ENCODE measurements at regions not wholly inside any gene's neighbourhood (a gene's known extent, or its start where the extent isn't known, plus 50 kb on each side); places are given as distances from the start of the nearest gene placed in this dataset.

DNA sequence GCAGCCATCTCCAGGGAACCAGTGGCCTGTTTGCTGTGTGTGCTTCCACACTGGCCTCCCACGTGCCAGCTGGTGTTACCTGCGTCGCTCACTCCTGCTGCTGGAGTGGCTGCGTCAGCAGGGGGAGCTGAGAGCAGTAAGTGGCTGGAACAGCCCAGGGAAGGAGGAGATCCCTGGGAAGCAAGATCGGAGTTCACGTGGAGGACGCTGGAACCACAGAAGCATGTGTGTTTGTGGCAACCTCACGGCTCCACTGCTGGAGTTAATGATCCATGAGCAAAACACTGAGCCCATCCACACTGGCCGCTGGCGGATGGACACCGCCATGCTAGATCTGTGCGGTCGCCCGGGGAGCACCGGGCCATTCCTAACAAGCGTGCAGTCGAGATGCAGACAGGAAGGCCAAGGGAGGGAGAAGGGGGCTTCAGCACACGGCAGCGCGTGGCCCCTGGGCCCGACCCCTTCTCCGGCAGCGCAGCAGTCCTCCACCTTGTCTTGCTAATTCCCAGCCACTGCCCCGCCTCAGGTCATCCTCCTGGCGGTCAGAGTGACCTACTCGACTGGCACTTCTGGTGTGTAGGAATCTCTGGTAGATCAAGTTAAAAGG is 68.5 kb upstream of the EEPD1 start (continued):
- TF ChIP-seq, protein P1, sequence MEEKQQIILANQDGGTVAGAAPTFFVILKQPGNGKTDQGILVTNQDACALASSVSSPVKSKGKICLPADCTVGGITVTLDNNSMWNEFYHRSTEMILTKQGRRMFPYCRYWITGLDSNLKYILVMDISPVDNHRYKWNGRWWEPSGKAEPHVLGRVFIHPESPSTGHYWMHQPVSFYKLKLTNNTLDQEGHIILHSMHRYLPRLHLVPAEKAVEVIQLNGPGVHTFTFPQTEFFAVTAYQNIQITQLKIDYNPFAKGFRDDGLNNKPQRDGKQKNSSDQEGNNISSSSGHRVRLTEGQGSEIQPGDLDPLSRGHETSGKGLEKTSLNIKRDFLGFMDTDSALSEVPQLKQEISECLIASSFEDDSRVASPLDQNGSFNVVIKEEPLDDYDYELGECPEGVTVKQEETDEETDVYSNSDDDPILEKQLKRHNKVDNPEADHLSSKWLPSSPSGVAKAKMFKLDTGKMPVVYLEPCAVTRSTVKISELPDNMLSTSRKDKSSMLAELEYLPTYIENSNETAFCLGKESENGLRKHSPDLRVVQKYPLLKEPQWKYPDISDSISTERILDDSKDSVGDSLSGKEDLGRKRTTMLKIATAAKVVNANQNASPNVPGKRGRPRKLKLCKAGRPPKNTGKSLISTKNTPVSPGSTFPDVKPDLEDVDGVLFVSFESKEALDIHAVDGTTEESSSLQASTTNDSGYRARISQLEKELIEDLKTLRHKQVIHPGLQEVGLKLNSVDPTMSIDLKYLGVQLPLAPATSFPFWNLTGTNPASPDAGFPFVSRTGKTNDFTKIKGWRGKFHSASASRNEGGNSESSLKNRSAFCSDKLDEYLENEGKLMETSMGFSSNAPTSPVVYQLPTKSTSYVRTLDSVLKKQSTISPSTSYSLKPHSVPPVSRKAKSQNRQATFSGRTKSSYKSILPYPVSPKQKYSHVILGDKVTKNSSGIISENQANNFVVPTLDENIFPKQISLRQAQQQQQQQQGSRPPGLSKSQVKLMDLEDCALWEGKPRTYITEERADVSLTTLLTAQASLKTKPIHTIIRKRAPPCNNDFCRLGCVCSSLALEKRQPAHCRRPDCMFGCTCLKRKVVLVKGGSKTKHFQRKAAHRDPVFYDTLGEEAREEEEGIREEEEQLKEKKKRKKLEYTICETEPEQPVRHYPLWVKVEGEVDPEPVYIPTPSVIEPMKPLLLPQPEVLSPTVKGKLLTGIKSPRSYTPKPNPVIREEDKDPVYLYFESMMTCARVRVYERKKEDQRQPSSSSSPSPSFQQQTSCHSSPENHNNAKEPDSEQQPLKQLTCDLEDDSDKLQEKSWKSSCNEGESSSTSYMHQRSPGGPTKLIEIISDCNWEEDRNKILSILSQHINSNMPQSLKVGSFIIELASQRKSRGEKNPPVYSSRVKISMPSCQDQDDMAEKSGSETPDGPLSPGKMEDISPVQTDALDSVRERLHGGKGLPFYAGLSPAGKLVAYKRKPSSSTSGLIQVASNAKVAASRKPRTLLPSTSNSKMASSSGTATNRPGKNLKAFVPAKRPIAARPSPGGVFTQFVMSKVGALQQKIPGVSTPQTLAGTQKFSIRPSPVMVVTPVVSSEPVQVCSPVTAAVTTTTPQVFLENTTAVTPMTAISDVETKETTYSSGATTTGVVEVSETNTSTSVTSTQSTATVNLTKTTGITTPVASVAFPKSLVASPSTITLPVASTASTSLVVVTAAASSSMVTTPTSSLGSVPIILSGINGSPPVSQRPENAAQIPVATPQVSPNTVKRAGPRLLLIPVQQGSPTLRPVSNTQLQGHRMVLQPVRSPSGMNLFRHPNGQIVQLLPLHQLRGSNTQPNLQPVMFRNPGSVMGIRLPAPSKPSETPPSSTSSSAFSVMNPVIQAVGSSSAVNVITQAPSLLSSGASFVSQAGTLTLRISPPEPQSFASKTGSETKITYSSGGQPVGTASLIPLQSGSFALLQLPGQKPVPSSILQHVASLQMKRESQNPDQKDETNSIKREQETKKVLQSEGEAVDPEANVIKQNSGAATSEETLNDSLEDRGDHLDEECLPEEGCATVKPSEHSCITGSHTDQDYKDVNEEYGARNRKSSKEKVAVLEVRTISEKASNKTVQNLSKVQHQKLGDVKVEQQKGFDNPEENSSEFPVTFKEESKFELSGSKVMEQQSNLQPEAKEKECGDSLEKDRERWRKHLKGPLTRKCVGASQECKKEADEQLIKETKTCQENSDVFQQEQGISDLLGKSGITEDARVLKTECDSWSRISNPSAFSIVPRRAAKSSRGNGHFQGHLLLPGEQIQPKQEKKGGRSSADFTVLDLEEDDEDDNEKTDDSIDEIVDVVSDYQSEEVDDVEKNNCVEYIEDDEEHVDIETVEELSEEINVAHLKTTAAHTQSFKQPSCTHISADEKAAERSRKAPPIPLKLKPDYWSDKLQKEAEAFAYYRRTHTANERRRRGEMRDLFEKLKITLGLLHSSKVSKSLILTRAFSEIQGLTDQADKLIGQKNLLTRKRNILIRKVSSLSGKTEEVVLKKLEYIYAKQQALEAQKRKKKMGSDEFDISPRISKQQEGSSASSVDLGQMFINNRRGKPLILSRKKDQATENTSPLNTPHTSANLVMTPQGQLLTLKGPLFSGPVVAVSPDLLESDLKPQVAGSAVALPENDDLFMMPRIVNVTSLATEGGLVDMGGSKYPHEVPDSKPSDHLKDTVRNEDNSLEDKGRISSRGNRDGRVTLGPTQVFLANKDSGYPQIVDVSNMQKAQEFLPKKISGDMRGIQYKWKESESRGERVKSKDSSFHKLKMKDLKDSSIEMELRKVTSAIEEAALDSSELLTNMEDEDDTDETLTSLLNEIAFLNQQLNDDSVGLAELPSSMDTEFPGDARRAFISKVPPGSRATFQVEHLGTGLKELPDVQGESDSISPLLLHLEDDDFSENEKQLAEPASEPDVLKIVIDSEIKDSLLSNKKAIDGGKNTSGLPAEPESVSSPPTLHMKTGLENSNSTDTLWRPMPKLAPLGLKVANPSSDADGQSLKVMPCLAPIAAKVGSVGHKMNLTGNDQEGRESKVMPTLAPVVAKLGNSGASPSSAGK (IDR thresholded peaks at IDR 0.05), result peak; percentile 72
- peak; percentile 49 for TF ChIP-seq CXXC5 (CRISPR knock-in tag; IDR thresholded peaks at IDR 0.05)
- TF ChIP-seq, protein P2, sequence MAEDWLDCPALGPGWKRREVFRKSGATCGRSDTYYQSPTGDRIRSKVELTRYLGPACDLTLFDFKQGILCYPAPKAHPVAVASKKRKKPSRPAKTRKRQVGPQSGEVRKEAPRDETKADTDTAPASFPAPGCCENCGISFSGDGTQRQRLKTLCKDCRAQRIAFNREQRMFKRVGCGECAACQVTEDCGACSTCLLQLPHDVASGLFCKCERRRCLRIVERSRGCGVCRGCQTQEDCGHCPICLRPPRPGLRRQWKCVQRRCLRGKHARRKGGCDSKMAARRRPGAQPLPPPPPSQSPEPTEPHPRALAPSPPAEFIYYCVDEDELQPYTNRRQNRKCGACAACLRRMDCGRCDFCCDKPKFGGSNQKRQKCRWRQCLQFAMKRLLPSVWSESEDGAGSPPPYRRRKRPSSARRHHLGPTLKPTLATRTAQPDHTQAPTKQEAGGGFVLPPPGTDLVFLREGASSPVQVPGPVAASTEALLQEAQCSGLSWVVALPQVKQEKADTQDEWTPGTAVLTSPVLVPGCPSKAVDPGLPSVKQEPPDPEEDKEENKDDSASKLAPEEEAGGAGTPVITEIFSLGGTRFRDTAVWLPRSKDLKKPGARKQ (CRISPR knock-in tag; IDR thresholded peaks at IDR 0.05), result no peak
- TF ChIP-seq, protein P3, sequence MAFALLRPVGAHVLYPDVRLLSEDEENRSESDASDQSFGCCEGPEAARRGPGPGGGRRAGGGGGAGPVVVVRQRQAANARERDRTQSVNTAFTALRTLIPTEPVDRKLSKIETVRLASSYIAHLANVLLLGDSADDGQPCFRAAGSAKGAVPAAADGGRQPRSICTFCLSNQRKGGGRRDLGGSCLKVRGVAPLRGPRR (CRISPR knock-in tag; IDR thresholded peaks at IDR 0.05), result no peak
- TF ChIP-seq, protein P4, sequence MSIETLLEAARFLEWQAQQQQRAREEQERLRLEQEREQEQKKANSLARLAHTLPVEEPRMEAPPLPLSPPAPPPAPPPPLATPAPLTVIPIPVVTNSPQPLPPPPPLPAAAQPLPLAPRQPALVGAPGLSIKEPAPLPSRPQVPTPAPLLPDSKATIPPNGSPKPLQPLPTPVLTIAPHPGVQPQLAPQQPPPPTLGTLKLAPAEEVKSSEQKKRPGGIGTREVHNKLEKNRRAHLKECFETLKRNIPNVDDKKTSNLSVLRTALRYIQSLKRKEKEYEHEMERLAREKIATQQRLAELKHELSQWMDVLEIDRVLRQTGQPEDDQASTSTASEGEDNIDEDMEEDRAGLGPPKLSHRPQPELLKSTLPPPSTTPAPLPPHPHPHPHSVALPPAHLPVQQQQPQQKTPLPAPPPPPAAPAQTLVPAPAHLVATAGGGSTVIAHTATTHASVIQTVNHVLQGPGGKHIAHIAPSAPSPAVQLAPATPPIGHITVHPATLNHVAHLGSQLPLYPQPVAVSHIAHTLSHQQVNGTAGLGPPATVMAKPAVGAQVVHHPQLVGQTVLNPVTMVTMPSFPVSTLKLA (conservative IDR thresholded peaks at IDR 0.05), result peak in 1 of 2 experiments; percentile 25; a peak in 1 of 4 replicates
- TF ChIP-seq EHMT2 (IDR thresholded peaks at IDR 0.05), result no peak
- TF ChIP-seq, protein P5, sequence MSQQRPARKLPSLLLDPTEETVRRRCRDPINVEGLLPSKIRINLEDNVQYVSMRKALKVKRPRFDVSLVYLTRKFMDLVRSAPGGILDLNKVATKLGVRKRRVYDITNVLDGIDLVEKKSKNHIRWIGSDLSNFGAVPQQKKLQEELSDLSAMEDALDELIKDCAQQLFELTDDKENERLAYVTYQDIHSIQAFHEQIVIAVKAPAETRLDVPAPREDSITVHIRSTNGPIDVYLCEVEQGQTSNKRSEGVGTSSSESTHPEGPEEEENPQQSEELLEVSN (IDR thresholded peaks at IDR 0.05; ENCODE audit: borderline replicate concordance in 1 of 2, extremely low read depth in 1 of 2, insufficient read depth in 1 of 2, insufficient read length in 1 of 2, low read depth in 1 of 2, low read length in 1 of 2, poor library complexity in 1 of 2, severe bottlenecking in 1 of 2), result peak; percentile 54 to 64
- peak; percentile 61; the same call in 1 of the 2 replicates for TF ChIP-seq BHLHE40 (IDR thresholded peaks at IDR 0.05; ENCODE audit: low read length)
- no peak for TF ChIP-seq GABPB1 (CRISPR knock-in tag; IDR thresholded peaks at IDR 0.05)
